Central memory CD8-positive, alpha-beta T cell (primary cell): ENCODE measurements at regions not wholly inside any gene's neighbourhood (a gene's known extent, or its start where the extent isn't known, plus 50 kb on each side); places are given as distances from the start of the nearest gene placed in this dataset.

ENCODE experiments used
- ATAC-seq: fragments of 150-1000 bp; cut with Tn5 transposase; replicated peaks from 2 replicates; pipeline ENCODE4 v1.10.0; 2022; ENCODE audit warnings: mild to moderate bottlenecking, moderate FRiP score, moderate number of reproducible peaks; ENCODE audit not compliant: poor library complexity, severe bottlenecking; ENCODE audit errors: extremely low read depth
- DNase-seq, 2 donors: peaks; one replicate each; pipeline ENCODE4 v3.0.0; 2021; ENCODE audit warnings: low spot score in 2 of 2
- H3K27ac Mint-ChIP-seq: one replicate; pipeline ENCODE4 v1.8.0; 2022; ENCODE audit warnings: low read depth, mild to moderate bottlenecking, moderate library complexity, mixed read lengths
- H3K27me3 Mint-ChIP-seq: one replicate; pipeline ENCODE4 v1.8.0; 2022; ENCODE audit warnings: mixed read lengths
- H3K36me3 Mint-ChIP-seq: one replicate; pipeline ENCODE4 v1.8.0; 2022; ENCODE audit warnings: mild to moderate bottlenecking, moderate library complexity, mixed read lengths; ENCODE audit not compliant: insufficient read depth
- H3K4me1 Mint-ChIP-seq: one replicate; pipeline ENCODE4 v1.8.0; 2022; ENCODE audit warnings: mixed read lengths
- H3K4me3 Mint-ChIP-seq: one replicate; pipeline ENCODE4 v1.8.0; 2022; ENCODE audit warnings: mild to moderate bottlenecking, moderate library complexity, mixed read lengths
- H3K9me3 Mint-ChIP-seq: one replicate; pipeline ENCODE4 v1.8.0; 2022; ENCODE audit warnings: mixed read lengths

GRCh38 chr1:70641868-70642267, 230.8 kb downstream of the CTH start:
- no peak overlapping the region for H3K4me3 Mint-ChIP-seq
- ATAC-seq, result no peak
- H3K27ac Mint-ChIP-seq, result no peak overlapping the region
- DNase-seq, result no peak
- no peaks in the 10 kb centered on the region for H3K27me3 Mint-ChIP-seq
- H3K36me3 Mint-ChIP-seq, result no peaks in the 10 kb centered on the region
- H3K9me3 Mint-ChIP-seq, result peaks cover 5% of the 10 kb centered on the region
- no peaks in the 10 kb centered on the region for H3K4me1 Mint-ChIP-seq

GRCh38 chr1:70656361-70656760, 245.3 kb downstream of the CTH start:
- no peak for DNase-seq
- Mint-ChIP-seq H3K27ac (no peak overlapping the region), H3K4me1 (no peaks in the 10 kb centered on the region), H3K36me3 (no peaks in the 10 kb centered on the region), H3K4me3 (no peak overlapping the region), H3K27me3 (no peaks in the 10 kb centered on the region), H3K9me3 (peaks cover 15% of the 10 kb centered on the region)
- no peak for ATAC-seq

GRCh38 chr1:70659891-70660290, 248.8 kb downstream of the CTH start:
- DNase-seq (no peak), ATAC-seq (no peak)
- H3K4me3 Mint-ChIP-seq, result no peak overlapping the region
- H3K27me3 Mint-ChIP-seq, result no peaks in the 10 kb centered on the region
- H3K36me3 Mint-ChIP-seq, result no peaks in the 10 kb centered on the region
- H3K27ac Mint-ChIP-seq, result no peak overlapping the region
- H3K4me1 Mint-ChIP-seq, result no peaks in the 10 kb centered on the region
- H3K9me3 Mint-ChIP-seq, result peaks cover 15% of the 10 kb centered on the region

GRCh38 chr1:70666381-70667140, 255.5 kb downstream of the CTH start:
- Mint-ChIP-seq H3K36me3 (no peaks in the 10 kb centered on the region), H3K4me1 (no peaks in the 10 kb centered on the region), H3K9me3 (peaks cover 6% of the 10 kb centered on the region), H3K27me3 (peaks cover 7% of the 10 kb centered on the region), H3K27ac (no peak overlapping the region), H3K4me3 (no peak overlapping the region)
- no peak for ATAC-seq
- no peak for DNase-seq

GRCh38 chr1:70667494-70668170, 256.6 kb downstream of the CTH start:
- H3K36me3 Mint-ChIP-seq, result no peaks in the 10 kb centered on the region
- no peak overlapping the region for H3K27ac Mint-ChIP-seq
- peaks cover 6% of the 10 kb centered on the region for H3K9me3 Mint-ChIP-seq
- DNase-seq (no peak), ATAC-seq (no peak)
- H3K4me3 Mint-ChIP-seq, result no peak overlapping the region
- H3K4me1 Mint-ChIP-seq, result no peaks in the 10 kb centered on the region
- H3K27me3 Mint-ChIP-seq, result peaks cover 7% of the 10 kb centered on the region

GRCh38 chr1:70671006-70671405, 259.9 kb downstream of the CTH start:
- ATAC-seq, result no peak
- Mint-ChIP-seq H3K27me3 (peaks cover 7% of the 10 kb centered on the region), H3K4me1 (no peaks in the 10 kb centered on the region), H3K9me3 (peaks cover 6% of the 10 kb centered on the region), H3K4me3 (no peak overlapping the region), H3K36me3 (no peaks in the 10 kb centered on the region), H3K27ac (no peak overlapping the region)
- DNase-seq, result no peak

- Mint-ChIP-seq H3K9me3 (peaks cover 6% of the 10 kb centered on the region), H3K4me1 (no peaks in the 10 kb centered on the region), H3K36me3 (no peaks in the 10 kb centered on the region), H3K4me3 (no peak overlapping the region), H3K27me3 (peaks cover 7% of the 10 kb centered on the region), H3K27ac (no peak overlapping the region)
- ATAC-seq (no peak), DNase-seq (no peak)
Observed at GRCh38 chr1:70672442-70672888, 261.4 kb downstream of the CTH start.

GRCh38 chr1:70674941-70675685, 264.0 kb downstream of the CTH start:
- H3K4me3 Mint-ChIP-seq, result no peak overlapping the region
- DNase-seq (no peak), ATAC-seq (no peak)
- no peak overlapping the region for H3K27ac Mint-ChIP-seq
- H3K36me3 Mint-ChIP-seq, result no peaks in the 10 kb centered on the region
- H3K9me3 Mint-ChIP-seq, result no peaks in the 10 kb centered on the region
- H3K4me1 Mint-ChIP-seq, result no peaks in the 10 kb centered on the region
- H3K27me3 Mint-ChIP-seq, result peaks cover under 1% of the 10 kb centered on the region

GRCh38 chr1:70675737-70676156, 264.7 kb downstream of the CTH start:
- no peaks in the 10 kb centered on the region for H3K4me1 Mint-ChIP-seq
- DNase-seq, result no peak
- no peaks in the 10 kb centered on the region for H3K27me3 Mint-ChIP-seq
- no peak overlapping the region for H3K27ac Mint-ChIP-seq
- ATAC-seq, result no peak
- no peaks in the 10 kb centered on the region for H3K36me3 Mint-ChIP-seq
- no peaks in the 10 kb centered on the region for H3K9me3 Mint-ChIP-seq
- no peak overlapping the region for H3K4me3 Mint-ChIP-seq

- Mint-ChIP-seq H3K9me3 (no peaks in the 10 kb centered on the region), H3K4me3 (no peak overlapping the region), H3K27me3 (no peaks in the 10 kb centered on the region), H3K27ac (no peak overlapping the region), H3K36me3 (no peaks in the 10 kb centered on the region), H3K4me1 (no peaks in the 10 kb centered on the region)
- no peak for DNase-seq
- ATAC-seq, result peak; percentile 54
Observed at GRCh38 chr1:70685300-70686286, 274.5 kb downstream of the CTH start.

GRCh38 chr1:70688580-70688979, 277.5 kb downstream of the CTH start:
- DNase-seq, result no peak
- Mint-ChIP-seq H3K36me3 (no peaks in the 10 kb centered on the region), H3K27ac (no peak overlapping the region), H3K9me3 (no peaks in the 10 kb centered on the region), H3K4me1 (no peaks in the 10 kb centered on the region), H3K4me3 (no peak overlapping the region), H3K27me3 (no peaks in the 10 kb centered on the region)
- no peak for ATAC-seq
